A673 (cell line): ENCODE measurements at regions not wholly inside any gene's neighbourhood (a gene's known extent, or its start where the extent isn't known, plus 50 kb on each side); places are given as distances from the start of the nearest gene placed in this dataset.

Experiments used
- BruUV-seq: library from RNA; stranded (reverse); fragments of 400-500 nt; replicated peaks from 2 replicates; lab custom pipeline; 2021; lab: Mats Ljungman, UMichigan
- CTCF ChIA-PET: fragments of 300-600 bp; sonication (Branson Sonifier 250); formaldehyde crosslinking; loops from one replicate; lab custom pipeline; 2022; ENCODE audit warnings: antibody characterized with exemption; lab: Charles Lee
- POLR2A ChIA-PET: fragments of 300-600 bp; sonication (Branson Sonifier 250); formaldehyde crosslinking; loops from one replicate; lab custom pipeline; 2022; ENCODE audit warnings: antibody characterized with exemption; ENCODE audit not compliant: low non-redundant PET; lab: Charles Lee
- DNase-seq: peaks from one replicate; pipeline ENCODE4 v3.0.0-alpha.2; 2015; ENCODE audit warnings: low spot score
- H3K27ac ChIP-seq: fragments of 200-600 bp; sonication (generic); 2 replicates; pipeline ENCODE4 v1.5.1; 2016; ENCODE audit warnings: mixed run types, low read depth, mild to moderate bottlenecking, mixed read lengths, antibody characterized with exemption, low read length; ENCODE audit not compliant: poor library complexity, severe bottlenecking
- H3K27me3 ChIP-seq: fragments of 200-600 bp; sonication (generic); replicated peaks from 2 replicates; pipeline ENCODE4 v1.6.1; 2017; ENCODE audit warnings: mixed run types, low read depth, mild to moderate bottlenecking, mixed read lengths, antibody characterized with exemption, low read length; ENCODE audit not compliant: insufficient read depth, poor library complexity
- H3K36me3 ChIP-seq: fragments of 200-600 bp; sonication (generic); 2 replicates; pipeline ENCODE4 v1.6.1; 2016; ENCODE audit warnings: mixed run types, mild to moderate bottlenecking, mixed read lengths, antibody characterized with exemption, low read length; ENCODE audit not compliant: insufficient read depth, poor library complexity, severe bottlenecking
- H3K4me1 ChIP-seq: fragments of 200-600 bp; sonication (generic); 2 replicates; pipeline ENCODE4 v1.6.1; 2017; ENCODE audit warnings: mixed run types, mild to moderate bottlenecking, mixed read lengths, antibody characterized with exemption, low read length; ENCODE audit not compliant: insufficient read depth, poor library complexity, severe bottlenecking
- H3K4me3 ChIP-seq: fragments of 200-600 bp; sonication (generic); 2 replicates; pipeline ENCODE4 v1.5.1; 2016; ENCODE audit warnings: low read depth, mixed run types, mild to moderate bottlenecking, mixed read lengths, low read length; ENCODE audit not compliant: poor library complexity, severe bottlenecking
- H3K9me3 ChIP-seq: fragments of 200-600 bp; sonication (generic); 2 replicates; pipeline ENCODE4 v1.6.1; 2016; ENCODE audit warnings: mixed run types, low read depth, mild to moderate bottlenecking, mixed read lengths, antibody characterized with exemption, low read length; ENCODE audit not compliant: poor library complexity, severe bottlenecking
- EZH2 ChIP-seq: fragments of 200-600 bp; sonication (generic); IDR thresholded peaks from 2 replicates; pipeline ENCODE4 v1.6.1; 2017; ENCODE audit warnings: borderline replicate concordance, low read depth, mild to moderate bottlenecking, mixed read lengths, antibody characterized with exemption, low read length; ENCODE audit not compliant: poor library complexity, severe bottlenecking
- intact Hi-C: fragments of 100-400 bp; cut with micrococcal nuclease; formaldehyde crosslinking; loops from one replicate; pipeline ENCODE4 v1.10.0; 2022; ENCODE audit not compliant: unreplicated experiment
- TF ChIP-seq, protein P1 (sequence below): fragments of 300-800, 200-600 bp; sonication (generic); conservative IDR thresholded peaks from 2 replicates; pipeline ENCODE4 v1.5.1; 2017; ENCODE audit warnings: low read depth, mild to moderate bottlenecking, antibody characterized with exemption, low read length, moderate library complexity, mixed read lengths

DNA sequence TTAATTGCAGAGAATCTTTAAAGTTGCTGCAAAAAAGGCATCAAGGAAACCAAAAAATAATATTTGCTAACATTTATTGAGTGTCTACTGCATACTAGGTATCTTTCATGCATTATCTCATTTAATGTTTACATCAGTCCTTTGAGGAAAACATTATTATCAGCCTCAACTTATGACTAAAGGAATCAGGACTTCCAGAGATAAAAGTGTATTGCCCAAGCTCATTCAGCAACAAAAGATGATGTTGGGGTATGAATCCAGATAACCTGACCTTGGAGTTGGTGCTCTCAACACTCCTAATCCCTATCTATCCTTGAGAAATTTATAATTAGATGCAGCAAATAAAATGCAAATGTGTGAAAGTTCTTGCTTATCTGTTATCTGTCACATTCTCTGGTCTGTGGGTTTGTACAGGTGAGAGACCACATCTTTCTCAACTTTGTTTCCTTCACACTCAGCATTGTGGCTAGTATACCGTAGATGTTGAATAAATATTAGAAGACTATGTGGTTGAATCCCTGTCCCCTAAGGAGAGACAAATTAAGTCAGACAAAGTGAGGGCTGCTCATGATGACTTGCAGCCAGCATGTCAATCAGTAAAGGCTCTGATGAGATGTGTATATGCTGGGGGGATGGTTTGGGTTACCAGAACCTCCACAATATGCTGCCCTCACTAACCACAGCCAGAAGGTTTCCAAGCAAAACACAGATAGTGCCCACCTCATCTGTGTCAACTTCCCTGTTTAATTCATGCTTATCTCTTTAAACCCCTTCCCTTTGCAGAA is 82.6 kb downstream of the NOG start:
- Histone ChIP-seq H3K9me3 (no peaks in the 10 kb centered on the region), H3K27me3 (peaks cover 66% of the 10 kb centered on the region), H3K4me3 (no peak overlapping the region), H3K36me3 (no peaks in the 10 kb centered on the region), H3K4me1 (peaks cover 6% of the 10 kb centered on the region), H3K27ac (no peak overlapping the region)
- TF ChIP-seq, protein P1, sequence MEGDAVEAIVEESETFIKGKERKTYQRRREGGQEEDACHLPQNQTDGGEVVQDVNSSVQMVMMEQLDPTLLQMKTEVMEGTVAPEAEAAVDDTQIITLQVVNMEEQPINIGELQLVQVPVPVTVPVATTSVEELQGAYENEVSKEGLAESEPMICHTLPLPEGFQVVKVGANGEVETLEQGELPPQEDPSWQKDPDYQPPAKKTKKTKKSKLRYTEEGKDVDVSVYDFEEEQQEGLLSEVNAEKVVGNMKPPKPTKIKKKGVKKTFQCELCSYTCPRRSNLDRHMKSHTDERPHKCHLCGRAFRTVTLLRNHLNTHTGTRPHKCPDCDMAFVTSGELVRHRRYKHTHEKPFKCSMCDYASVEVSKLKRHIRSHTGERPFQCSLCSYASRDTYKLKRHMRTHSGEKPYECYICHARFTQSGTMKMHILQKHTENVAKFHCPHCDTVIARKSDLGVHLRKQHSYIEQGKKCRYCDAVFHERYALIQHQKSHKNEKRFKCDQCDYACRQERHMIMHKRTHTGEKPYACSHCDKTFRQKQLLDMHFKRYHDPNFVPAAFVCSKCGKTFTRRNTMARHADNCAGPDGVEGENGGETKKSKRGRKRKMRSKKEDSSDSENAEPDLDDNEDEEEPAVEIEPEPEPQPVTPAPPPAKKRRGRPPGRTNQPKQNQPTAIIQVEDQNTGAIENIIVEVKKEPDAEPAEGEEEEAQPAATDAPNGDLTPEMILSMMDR = no peak
- no peak for TF ChIP-seq EZH2
- ChIA-PET POLR2A (no interaction called here), CTCF (interaction anchor here (0.9 kb wide), 1 partner anchor 176 kb away, joined by 3 read pairs; no protein-coding TSS in a partner anchor)
- BruUV-seq = no TSS peak
- no peak for DNase-seq
- intact Hi-C loops = loop anchor here (5.0 kb wide), 1 partner anchor 174 kb away; no protein-coding TSS in a partner anchor

DNA sequence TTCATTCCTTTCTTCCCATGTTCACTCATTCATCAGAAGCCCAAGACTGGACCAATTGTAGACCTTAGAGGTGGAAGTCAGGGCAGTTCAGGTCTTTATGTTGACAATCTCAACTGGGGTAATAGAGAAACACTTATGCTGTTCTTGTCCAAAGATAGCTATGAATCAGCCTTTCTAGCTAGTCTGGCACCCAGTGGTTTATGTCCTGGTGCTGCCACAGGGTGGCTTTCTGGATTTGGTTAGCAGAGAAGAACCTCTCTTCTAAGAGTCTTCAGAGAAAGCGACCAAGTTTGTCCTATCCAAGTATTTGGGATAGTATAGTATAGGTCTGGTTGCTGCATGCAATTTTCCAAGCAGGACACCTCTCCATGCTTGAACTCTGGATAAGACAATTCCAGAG is 83.3 kb downstream of the NOG start:
- H3K9me3 ChIP-seq = no peaks in the 10 kb centered on the region
- POLR2A ChIA-PET = no interaction called here
- no peak for DNase-seq
- H3K4me3 ChIP-seq = no peak overlapping the region
- H3K27ac ChIP-seq = no peak overlapping the region
- TF ChIP-seq EZH2 = no peak
- TF ChIP-seq, protein P1 = 0 out of 2 replicates have a peak, but pooled peaks have one; percentile 13
- H3K27me3 ChIP-seq = peaks cover 73% of the 10 kb centered on the region
- BruUV-seq = no TSS peak
- intact Hi-C loops = loop anchor here (5.0 kb wide), 1 partner anchor 175 kb away; no protein-coding TSS in a partner anchor
- CTCF ChIA-PET = interaction anchor here (0.9 to 1.0 kb wide), 2 partner anchors 39 to 177 kb away, joined by 3 read pairs; no protein-coding TSS in a partner anchor
- H3K36me3 ChIP-seq = no peaks in the 10 kb centered on the region
- H3K4me1 ChIP-seq = peaks cover 6% of the 10 kb centered on the region

DNA sequence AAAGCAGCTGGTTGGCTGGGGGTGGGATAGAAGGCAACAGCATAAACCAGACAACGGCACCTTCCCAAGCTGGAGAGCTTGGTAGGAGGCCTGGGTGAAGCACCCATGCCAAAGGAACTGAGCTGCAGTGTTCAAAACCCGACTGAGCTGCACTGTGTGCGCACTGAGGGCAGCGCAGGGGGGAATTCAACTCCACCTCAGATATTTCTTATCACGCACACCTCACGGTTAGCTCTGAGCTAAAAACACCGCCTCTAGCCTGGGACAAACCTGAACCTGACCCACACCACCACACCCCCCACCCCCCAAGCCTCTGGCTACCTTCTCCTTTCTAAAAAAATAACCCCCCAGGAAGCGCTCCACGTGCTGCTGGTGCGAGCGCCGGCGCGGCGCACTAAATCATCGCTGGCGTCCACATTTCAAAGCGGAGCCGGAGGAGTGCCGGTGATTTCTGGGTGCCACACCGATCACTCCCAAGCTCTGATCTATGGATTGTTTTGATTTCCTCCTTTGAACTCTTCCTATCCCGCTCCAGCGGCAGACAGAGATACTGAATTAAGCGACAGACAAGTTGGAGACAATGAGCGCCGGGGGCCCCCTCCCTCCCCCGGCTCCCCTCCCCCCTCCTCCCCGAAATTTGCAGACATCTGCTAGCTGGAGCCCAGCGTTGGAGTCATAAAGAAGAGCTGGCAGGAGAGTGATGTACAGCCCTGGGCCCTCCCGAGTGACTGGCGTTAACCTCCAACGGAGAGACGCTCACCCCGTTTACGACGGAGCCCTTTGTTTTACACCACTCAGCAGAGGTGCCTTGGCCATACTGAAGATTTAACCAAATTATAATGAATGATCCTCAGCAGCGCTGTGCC is 85.0 kb downstream of the NOG start:
- Histone ChIP-seq H3K36me3 (no peaks in the 10 kb centered on the region), H3K4me1 (peaks cover 6% of the 10 kb centered on the region), H3K9me3 (no peaks in the 10 kb centered on the region), H3K27me3 (peaks cover 77% of the 10 kb centered on the region), H3K4me3 (peak overlapping the region; percentile 36), H3K27ac (no peak overlapping the region)
- POLR2A ChIA-PET = interaction anchor here (0.6 kb wide), 1 partner anchor 22 kb away, joined by 3 read pairs; no protein-coding TSS in a partner anchor
- TF ChIP-seq, protein P1 = no peak
- peak; percentile 40 for TF ChIP-seq EZH2
- BruUV-seq = no TSS peak
- CTCF ChIA-PET = interaction anchor here (0.6 to 0.7 kb wide), 3 partner anchors 85 to 179 kb away, joined by 6 to 9 read pairs (median 6); partner anchors contain the start of gene NOG
- DNase-seq = peak; percentile 45
- intact Hi-C loops = loop anchor here (1.0 to 5.0 kb wide), 2 partner anchors 86 to 176 kb away; no protein-coding TSS in a partner anchor
